Transverse colon (tissue), 4 donors: ENCODE measurements at regions not wholly inside any gene's neighbourhood (a gene's known extent, or its start where the extent isn't known, plus 50 kb on each side); places are given as distances from the start of the nearest gene placed in this dataset.

ENCODE experiments used
- DNase-seq: peaks from one replicate; pipeline ENCODE4 v3.0.0-alpha.2; 2019
- H3K27ac ChIP-seq, 4 donors: fragments of 200-600 bp; sonication (generic); 2 replicates each; pipeline ENCODE4 v1.5.1; 2016 to 2018; ENCODE audit warnings: inconsistent platforms in 4 of 4
- H3K27me3 ChIP-seq: fragments of 200-600 bp; sonication (generic); 2 replicates; pipeline ENCODE4 v1.5.1; 2017; ENCODE audit warnings: inconsistent platforms
- H3K36me3 ChIP-seq, 4 donors: fragments of 200-600 bp; sonication (generic); 2 replicates each; pipeline ENCODE4 v1.5.1; 2017 to 2019; ENCODE audit warnings: inconsistent platforms in 4 of 4
- H3K4me1 ChIP-seq, 4 donors: fragments of 200-600 bp; sonication (generic); 2 replicates each; pipeline ENCODE4 v1.5.1; 2017 to 2020; ENCODE audit warnings: inconsistent platforms in 4 of 4
- H3K4me3 ChIP-seq, 4 donors: fragments of 200-600 bp; sonication (generic); 1 replicate in 1 of 4; 2 replicates in 3 of 4; pipeline versions ENCODE4 v1.5.1 to v1.6.1; 2017 to 2019; ENCODE audit warnings: inconsistent platforms in 4 of 4
- H3K9me3 ChIP-seq, 2 donors: fragments of 200-600 bp; sonication (generic); 2 replicates each; pipeline ENCODE4 v1.5.1; 2017 to 2019; ENCODE audit warnings: inconsistent platforms in 2 of 2
- CTCF ChIP-seq, 5 experiments: fragments of 200-600 bp in 3 of 5; fragments of 450-650 bp in 2 of 5; sonication (generic) in 3 of 5; IDR thresholded peaks; 1 replicate in 2 of 5; 2 replicates in 3 of 5; pipeline ENCODE4 v1.5.1; 2016 to 2017; ENCODE audit warnings: antibody characterized with exemption in 5 of 5, inconsistent platforms in 3 of 5, mild to moderate bottlenecking in 2 of 5, moderate library complexity in 1 of 5
- EP300 ChIP-seq: sonication (generic); formaldehyde crosslinking; IDR thresholded peaks from one replicate; pipeline ENCODE4 v1.6.1; 2017; ENCODE audit warnings: antibody characterized with exemption, low read depth
- POLR2A ChIP-seq: fragments of 450-650 bp; IDR thresholded peaks from one replicate; pipeline ENCODE4 v1.6.1; 2016; ENCODE audit warnings: antibody characterized with exemption, mild to moderate bottlenecking, moderate library complexity
- POLR2AphosphoS5 ChIP-seq, 3 donors: sonication (generic); formaldehyde crosslinking; IDR thresholded peaks; one replicate each; pipeline ENCODE4 v1.6.1; 2016; ENCODE audit warnings: antibody characterized with exemption in 3 of 3
- WGBS, 2 donors: methylation state at CpG; one replicate each; pipeline ENCODE4 v1.1.5; 2018; ENCODE audit warnings: low coverage in 1 of 2; 5-methylcytosine and 5-hydroxymethylcytosine counted together
- in situ Hi-C, 4 donors: fragments of 200-750 bp; cut with MboI; loops; one replicate each; pipeline versions ENCODE4 v1.15.0 to v1.15.1; 2017; ENCODE audit warnings: low sequenced_read_pairs in 3 of 4, low pct_ligation_motif_present in 1 of 4, low pct_unique_long_range_greater_than_20kb in 1 of 4
- intact Hi-C: fragments of 100-400 bp; cut with DNase I; formaldehyde crosslinking; loops from one replicate; pipeline ENCODE4 v1.15.1; 2023; ENCODE audit warnings: low total_unique reads

GRCh38 chr6:145208474-145208873 lies 526.8 kb downstream of the EPM2A start:
- H3K36me3 ChIP-seq = no peaks in the 10 kb centered on the region
- TF ChIP-seq POLR2A (no peak), EP300 (no peak), CTCF (IDR thresholded peaks at IDR 0.05) (no peak), POLR2AphosphoS5 (IDR thresholded peaks at IDR 0.05) (no peak)
- H3K27ac ChIP-seq = no peak overlapping the region
- intact Hi-C loops = no loop called here
- in situ Hi-C loops = loop anchor here in 3 of 4 donors (25.0 kb wide), 1 partner anchor 621 kb away; no protein-coding TSS in a partner anchor
- no peak overlapping the region for H3K4me3 ChIP-seq
- no peaks in the 10 kb centered on the region for H3K9me3 ChIP-seq
- DNase-seq = no peak
- WGBS, 2 donors = 33 to 66% methylated on average over 1 of the region's 1 CpG
- H3K27me3 ChIP-seq = no peaks in the 10 kb centered on the region
- no peaks in the 10 kb centered on the region for H3K4me1 ChIP-seq

- H3K27me3 ChIP-seq = no peaks in the 10 kb centered on the region
- in situ Hi-C loops = loop anchor here in 3 of 4 donors (25.0 kb wide), 1 partner anchor 622 kb away; no protein-coding TSS in a partner anchor
- intact Hi-C loops = no loop called here
- 84 to 85% methylated on average over 2 of the region's 2 CpGs for WGBS, 2 donors
- DNase-seq = no peak
- no peaks in the 10 kb centered on the region for H3K9me3 ChIP-seq
- no peak overlapping the region for H3K4me3 ChIP-seq
- H3K36me3 ChIP-seq = no peaks in the 10 kb centered on the region
- no peak overlapping the region for H3K27ac ChIP-seq
- H3K4me1 ChIP-seq = no peaks in the 10 kb centered on the region
- TF ChIP-seq POLR2A = no peak
- no peak for TF ChIP-seq POLR2AphosphoS5 (IDR thresholded peaks at IDR 0.05)
Measured at GRCh38 chr6:145209272-145209671, 526.0 kb downstream of the EPM2A start.

GRCh38 chr6:145212813-145213212 lies 522.5 kb downstream of the EPM2A start:
- Histone ChIP-seq H3K4me1 (no peaks in the 10 kb centered on the region), H3K27me3 (no peaks in the 10 kb centered on the region), H3K9me3 (no peaks in the 10 kb centered on the region), H3K27ac (no peak overlapping the region), H3K36me3 (no peaks in the 10 kb centered on the region), H3K4me3 (no peak overlapping the region)
- no peak for TF ChIP-seq POLR2A
- no peak for TF ChIP-seq EP300
- no peak for TF ChIP-seq POLR2AphosphoS5 (IDR thresholded peaks at IDR 0.05)
- no peak for TF ChIP-seq CTCF (IDR thresholded peaks at IDR 0.05)
- intact Hi-C loops (no loop called here), in situ Hi-C loops (loop anchor here in 3 of 4 donors (25.0 kb wide), 1 partner anchor 626 kb away; no protein-coding TSS in a partner anchor)
- DNase-seq = no peak

- H3K27ac ChIP-seq = no peak overlapping the region
- H3K4me3 ChIP-seq = no peak overlapping the region
- intact Hi-C loops = no loop called here
- TF ChIP-seq POLR2AphosphoS5 (IDR thresholded peaks at IDR 0.05) (no peak), CTCF (IDR thresholded peaks at IDR 0.05) (no peak), POLR2A (no peak), EP300 (no peak)
- no peaks in the 10 kb centered on the region for H3K27me3 ChIP-seq
- H3K4me1 ChIP-seq = no peaks in the 10 kb centered on the region
- WGBS, 2 donors = 48 to 55% methylated on average over 2 to 3 of the region's 3 CpGs
- no peak for DNase-seq
- in situ Hi-C loops = loop anchor here in 3 of 4 donors (25.0 kb wide), 1 partner anchor 626 kb away; no protein-coding TSS in a partner anchor
- H3K36me3 ChIP-seq = no peaks in the 10 kb centered on the region
- no peaks in the 10 kb centered on the region for H3K9me3 ChIP-seq
Measured at GRCh38 chr6:145213614-145214013, 521.7 kb downstream of the EPM2A start.

GRCh38 chr6:145214570-145214969 lies 520.8 kb downstream of the EPM2A start:
- Histone ChIP-seq H3K36me3 (no peaks in the 10 kb centered on the region), H3K27me3 (no peaks in the 10 kb centered on the region), H3K4me1 (no peaks in the 10 kb centered on the region), H3K4me3 (no peak overlapping the region), H3K9me3 (no peaks in the 10 kb centered on the region), H3K27ac (no peak overlapping the region)
- TF ChIP-seq CTCF (IDR thresholded peaks at IDR 0.05) = peak; percentile 29 to 55 (median 42)
- no peak for TF ChIP-seq EP300
- in situ Hi-C loops (loop anchor here in 3 of 4 donors (25.0 kb wide), 1 partner anchor 627 kb away; no protein-coding TSS in a partner anchor), intact Hi-C loops (no loop called here)
- 2 to 5% methylated on average over 2 of the region's 2 CpGs for WGBS, 2 donors
- DNase-seq = no peak
